ENCODE measurements at regions not wholly inside any gene's neighbourhood (a gene's known extent, or its start where the extent isn't known, plus 50 kb on each side); places are given as distances from the start of the nearest gene placed in this dataset.
"Not testable (repeated sequence)": the region's sequence is repeated elsewhere in the genome, so short reads cannot be mapped to it uniquely, and the experiment has no call there.

GRCh38 chr3:94645790-94646189, 582.9 kb downstream of the NSUN3 start:
- no peaks in the 10 kb centered on the region for H3K4me1 ChIP-seq
- intact Hi-C loops (cut with DNase I) = no loop called here
- H3K27me3 ChIP-seq (ENCODE audit: insufficient read depth in 3 of 3, low read length in 2 of 3) = no peaks in the 10 kb centered on the region
- no peaks in the 10 kb centered on the region for H3K9me3 ChIP-seq
- no peaks in the 10 kb centered on the region for H3K36me3 ChIP-seq (ENCODE audit: insufficient read depth in 1 of 2, low read depth in 1 of 2)
- no peak for TF ChIP-seq CTCF (IDR thresholded peaks at IDR 0.05)
- H3K27ac ChIP-seq = no peak overlapping the region
- DNase-seq (no peak), ATAC-seq (no peak)
- WGBS, 3 donors = 64 to 67% (median 64%) methylated on average over 3 of the region's 3 CpGs
- no peak overlapping the region for H3K4me3 ChIP-seq

GRCh38 chr3:94647131-94647530, 584.3 kb downstream of the NSUN3 start:
- ATAC-seq (no peak), DNase-seq (no peak)
- intact Hi-C loops (cut with DNase I) = no loop called here
- TF ChIP-seq CTCF (IDR thresholded peaks at IDR 0.05) = no peak
- Histone ChIP-seq H3K36me3 (ENCODE audit: insufficient read depth in 1 of 2, low read depth in 1 of 2) (no peaks in the 10 kb centered on the region), H3K4me1 (no peaks in the 10 kb centered on the region), H3K4me3 (no peak overlapping the region), H3K27me3 (ENCODE audit: insufficient read depth in 3 of 3, low read length in 2 of 3) (no peaks in the 10 kb centered on the region), H3K9me3 (no peaks in the 10 kb centered on the region), H3K27ac (no peak overlapping the region)
- 26 to 58% (median 47%) methylated on average over 3 of the region's 3 CpGs for WGBS, 3 donors

- H3K36me3 ChIP-seq (ENCODE audit: insufficient read depth in 1 of 2, low read depth in 1 of 2); H3K27ac ChIP-seq; H3K4me1 ChIP-seq; H3K4me3 ChIP-seq; DNase-seq; intact Hi-C loops (cut with DNase I); H3K27me3 ChIP-seq (ENCODE audit: insufficient read depth in 3 of 3, low read length in 2 of 3); H3K9me3 ChIP-seq; ATAC-seq: not testable (repeated sequence)
- WGBS, 3 donors = 81 to 86% (median 81%) methylated on average over 8 of the region's 8 CpGs
Observed at GRCh38 chr3:94648270-94649180, 585.7 kb downstream of the NSUN3 start.

GRCh38 chr3:94654096-94654495, 591.2 kb downstream of the NSUN3 start:
- Histone ChIP-seq H3K27ac (no peak overlapping the region), H3K9me3 (no peaks in the 10 kb centered on the region), H3K4me1 (no peaks in the 10 kb centered on the region), H3K27me3 (ENCODE audit: insufficient read depth in 3 of 3, low read length in 2 of 3) (no peaks in the 10 kb centered on the region), H3K4me3 (no peak overlapping the region), H3K36me3 (ENCODE audit: insufficient read depth in 1 of 2, low read depth in 1 of 2) (no peaks in the 10 kb centered on the region)
- DNase-seq (no peak), ATAC-seq (no peak)
- intact Hi-C loops (cut with DNase I) = no loop called here
- no peak for TF ChIP-seq CTCF (IDR thresholded peaks at IDR 0.05)
- 46 to 51% (median 48%) methylated on average over 2 of the region's 2 CpGs for WGBS, 3 donors

- DNase-seq = no peak
- TF ChIP-seq CTCF (IDR thresholded peaks at IDR 0.05) = no peak
- H3K27me3 ChIP-seq (ENCODE audit: insufficient read depth in 3 of 3, low read length in 2 of 3) = no peaks in the 10 kb centered on the region
- H3K27ac ChIP-seq = no peak overlapping the region
- no peaks in the 10 kb centered on the region for H3K9me3 ChIP-seq
- intact Hi-C loops (cut with DNase I) = no loop called here
- no peak for ATAC-seq
- no peak overlapping the region for H3K4me3 ChIP-seq
- H3K4me1 ChIP-seq = no peaks in the 10 kb centered on the region
- no peaks in the 10 kb centered on the region for H3K36me3 ChIP-seq (ENCODE audit: insufficient read depth in 1 of 2, low read depth in 1 of 2)
Observed at GRCh38 chr3:94665922-94666321, 603.1 kb downstream of the NSUN3 start.
